Astrocyte (in vitro differentiated cells and primary cell): ENCODE measurements at regions not wholly inside any gene's neighbourhood (a gene's known extent, or its start where the extent isn't known, plus 50 kb on each side); places are given as distances from the start of the nearest gene placed in this dataset.

ENCODE experiments used
- DNase-seq: peaks from one replicate; pipeline ENCODE4 v3.0.0-alpha.2; 2010; ENCODE audit warnings: low read depth
- FAIRE-seq: peaks from 2 replicates; lab custom pipeline; 2011; peaks lifted over from hg19 to GRCh38; lab: Jason Lieb, UNC
- H2AFZ ChIP-seq: 2 replicates; pipeline ENCODE4 v1.6.0; 2012; ENCODE audit warnings: low read depth, low read length, inconsistent platforms
- H3K27ac ChIP-seq: 2 replicates; pipeline ENCODE4 v1.5.1; 2011; ENCODE audit warnings: low read depth, low read length, inconsistent platforms
- H3K27me3 ChIP-seq: 2 replicates; pipeline ENCODE4 v1.6.0; 2011; ENCODE audit warnings: low read length, inconsistent platforms; ENCODE audit not compliant: insufficient read depth
- H3K36me3 ChIP-seq: 2 replicates; pipeline ENCODE4 v1.5.1; 2011; ENCODE audit warnings: low read length, inconsistent platforms; ENCODE audit not compliant: insufficient read depth
- H3K4me1 ChIP-seq: 2 replicates; pipeline ENCODE4 v1.5.1; 2011; ENCODE audit warnings: low read length, inconsistent platforms; ENCODE audit not compliant: insufficient read depth
- H3K4me2 ChIP-seq: 2 replicates; pipeline ENCODE4 v1.6.0; 2012; ENCODE audit warnings: low read length, inconsistent platforms
- H3K4me3 ChIP-seq: 2 replicates; pipeline ENCODE4 v1.5.1; 2011; ENCODE audit warnings: low read depth, mild to moderate bottlenecking, low read length, inconsistent platforms; ENCODE audit not compliant: insufficient read depth
- H3K79me2 ChIP-seq: 2 replicates; pipeline ENCODE4 v1.6.0; 2012; ENCODE audit warnings: mild to moderate bottlenecking, low read length, inconsistent platforms; ENCODE audit not compliant: insufficient read depth
- H3K9ac ChIP-seq: 2 replicates; pipeline ENCODE4 v1.6.0; 2012; ENCODE audit warnings: mild to moderate bottlenecking, low read length, inconsistent platforms
- H3K9me3 ChIP-seq: 2 replicates; pipeline ENCODE4 v1.5.1; 2012; ENCODE audit warnings: low read depth, mild to moderate bottlenecking, low read length, inconsistent platforms; ENCODE audit not compliant: insufficient read depth
- H4K20me1 ChIP-seq: 2 replicates; pipeline ENCODE4 v1.6.0; 2012; ENCODE audit warnings: low read length, inconsistent platforms; ENCODE audit not compliant: insufficient read depth
- H3K27ac Mint-ChIP-seq: one replicate; pipeline ENCODE4 v1.8.0; 2021; ENCODE audit warnings: mild to moderate bottlenecking, mixed read lengths; ENCODE audit not compliant: unreplicated experiment
- H3K27me3 Mint-ChIP-seq: one replicate; pipeline ENCODE4 v1.8.0; 2021; ENCODE audit warnings: low read depth, mixed read lengths; ENCODE audit not compliant: unreplicated experiment
- H3K36me3 Mint-ChIP-seq: one replicate; pipeline ENCODE4 v1.8.0; 2021; ENCODE audit warnings: low read depth, mixed read lengths; ENCODE audit not compliant: unreplicated experiment
- H3K4me1 Mint-ChIP-seq: one replicate; pipeline ENCODE4 v1.8.0; 2021; ENCODE audit warnings: low read depth, mixed read lengths; ENCODE audit not compliant: unreplicated experiment
- H3K4me3 Mint-ChIP-seq: one replicate; pipeline ENCODE4 v1.8.0; 2021; ENCODE audit warnings: mild to moderate bottlenecking, moderate library complexity, mixed read lengths; ENCODE audit not compliant: unreplicated experiment
- H3K9me3 Mint-ChIP-seq: one replicate; pipeline ENCODE4 v1.8.0; 2021; ENCODE audit warnings: mild to moderate bottlenecking, mixed read lengths; ENCODE audit not compliant: unreplicated experiment
- EZH2 ChIP-seq: IDR thresholded peaks from 2 replicates; pipeline ENCODE4 v1.6.1; 2012; ENCODE audit warnings: mild to moderate bottlenecking, low read length, inconsistent platforms; ENCODE audit not compliant: insufficient read depth
- TF ChIP-seq, protein P1 (sequence below): IDR thresholded peaks from 2 replicates; pipeline ENCODE4 v1.5.1; 2011; ENCODE audit warnings: low read depth, mild to moderate bottlenecking, inconsistent platforms, low read length, moderate library complexity; ENCODE audit not compliant: insufficient read depth

DNA sequence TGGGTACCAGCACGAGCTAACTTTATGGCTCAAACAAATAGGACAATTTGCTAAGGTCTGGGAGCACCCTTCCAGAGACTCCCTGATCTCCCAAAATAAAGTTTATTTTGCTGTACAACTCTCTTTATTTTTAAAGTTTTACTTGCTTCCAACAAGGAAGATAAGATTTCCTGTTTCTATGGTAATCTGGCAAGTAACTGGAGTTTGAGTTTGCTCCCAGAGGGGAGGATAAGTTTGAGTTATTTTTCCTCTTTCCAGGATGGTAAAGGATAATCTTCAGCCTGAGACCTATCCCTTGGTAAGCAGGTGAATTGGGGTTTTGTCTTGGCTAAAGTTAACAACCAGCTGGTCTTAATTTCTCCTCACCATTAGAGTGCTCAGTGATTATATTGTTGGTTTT lies 1019.4 kb upstream of the ALCAM start:
- H2AFZ ChIP-seq = no peak overlapping the region
- no peaks in the 10 kb centered on the region for H3K27me3 Mint-ChIP-seq
- no peaks in the 10 kb centered on the region for H4K20me1 ChIP-seq
- H3K4me1 Mint-ChIP-seq = no peaks in the 10 kb centered on the region
- H3K4me1 ChIP-seq = no peaks in the 10 kb centered on the region
- no peak overlapping the region for H3K4me2 ChIP-seq
- H3K9me3 Mint-ChIP-seq = no peaks in the 10 kb centered on the region
- H3K27ac ChIP-seq = no peak overlapping the region
- H3K9me3 ChIP-seq = no peaks in the 10 kb centered on the region
- H3K4me3 Mint-ChIP-seq = no peak overlapping the region
- no peaks in the 10 kb centered on the region for H3K27me3 ChIP-seq
- FAIRE-seq (no peak), DNase-seq (no peak)
- H3K4me3 ChIP-seq = no peak overlapping the region
- TF ChIP-seq, protein P1, sequence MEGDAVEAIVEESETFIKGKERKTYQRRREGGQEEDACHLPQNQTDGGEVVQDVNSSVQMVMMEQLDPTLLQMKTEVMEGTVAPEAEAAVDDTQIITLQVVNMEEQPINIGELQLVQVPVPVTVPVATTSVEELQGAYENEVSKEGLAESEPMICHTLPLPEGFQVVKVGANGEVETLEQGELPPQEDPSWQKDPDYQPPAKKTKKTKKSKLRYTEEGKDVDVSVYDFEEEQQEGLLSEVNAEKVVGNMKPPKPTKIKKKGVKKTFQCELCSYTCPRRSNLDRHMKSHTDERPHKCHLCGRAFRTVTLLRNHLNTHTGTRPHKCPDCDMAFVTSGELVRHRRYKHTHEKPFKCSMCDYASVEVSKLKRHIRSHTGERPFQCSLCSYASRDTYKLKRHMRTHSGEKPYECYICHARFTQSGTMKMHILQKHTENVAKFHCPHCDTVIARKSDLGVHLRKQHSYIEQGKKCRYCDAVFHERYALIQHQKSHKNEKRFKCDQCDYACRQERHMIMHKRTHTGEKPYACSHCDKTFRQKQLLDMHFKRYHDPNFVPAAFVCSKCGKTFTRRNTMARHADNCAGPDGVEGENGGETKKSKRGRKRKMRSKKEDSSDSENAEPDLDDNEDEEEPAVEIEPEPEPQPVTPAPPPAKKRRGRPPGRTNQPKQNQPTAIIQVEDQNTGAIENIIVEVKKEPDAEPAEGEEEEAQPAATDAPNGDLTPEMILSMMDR = no peak
- no peak for TF ChIP-seq EZH2
- H3K36me3 Mint-ChIP-seq = no peaks in the 10 kb centered on the region
- no peaks in the 10 kb centered on the region for H3K79me2 ChIP-seq
- H3K36me3 ChIP-seq = no peaks in the 10 kb centered on the region
- H3K27ac Mint-ChIP-seq = no peak overlapping the region
- H3K9ac ChIP-seq = no peak overlapping the region

DNA sequence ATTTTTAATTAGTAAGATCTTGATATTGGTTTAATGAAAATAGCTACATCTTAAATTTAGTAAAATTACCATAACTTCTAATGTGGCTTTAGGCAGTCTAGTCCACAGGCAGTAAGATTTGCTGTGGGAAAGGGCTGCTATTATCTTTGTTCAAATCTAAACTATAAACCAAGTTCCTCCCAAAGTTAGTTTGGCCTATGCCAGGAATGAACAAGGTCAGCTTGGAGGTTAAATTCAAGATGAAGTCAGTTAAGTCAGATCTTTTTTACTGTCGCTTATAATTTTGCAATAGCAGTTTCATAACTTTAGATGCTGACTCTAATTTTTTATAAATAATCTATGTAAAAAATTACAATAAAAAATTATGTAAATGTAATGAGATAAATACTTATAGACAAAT lies 1016.9 kb upstream of the ALCAM start:
- no peak overlapping the region for H3K4me3 ChIP-seq
- no peaks in the 10 kb centered on the region for H3K27me3 ChIP-seq
- H3K4me2 ChIP-seq = no peak overlapping the region
- H4K20me1 ChIP-seq = no peaks in the 10 kb centered on the region
- no peak for DNase-seq
- H3K9me3 ChIP-seq = no peaks in the 10 kb centered on the region
- H3K9me3 Mint-ChIP-seq = no peaks in the 10 kb centered on the region
- no peak for TF ChIP-seq EZH2
- TF ChIP-seq, protein P1 = no peak
- H3K4me1 Mint-ChIP-seq = no peaks in the 10 kb centered on the region
- no peaks in the 10 kb centered on the region for H3K27me3 Mint-ChIP-seq
- no peaks in the 10 kb centered on the region for H3K36me3 ChIP-seq
- H2AFZ ChIP-seq = no peak overlapping the region
- no peaks in the 10 kb centered on the region for H3K79me2 ChIP-seq
- no peaks in the 10 kb centered on the region for H3K36me3 Mint-ChIP-seq
- no peak overlapping the region for H3K4me3 Mint-ChIP-seq
- H3K4me1 ChIP-seq = no peaks in the 10 kb centered on the region
- no peak overlapping the region for H3K27ac ChIP-seq
- no peak overlapping the region for H3K9ac ChIP-seq
- no peak overlapping the region for H3K27ac Mint-ChIP-seq
- FAIRE-seq = no peak

DNA sequence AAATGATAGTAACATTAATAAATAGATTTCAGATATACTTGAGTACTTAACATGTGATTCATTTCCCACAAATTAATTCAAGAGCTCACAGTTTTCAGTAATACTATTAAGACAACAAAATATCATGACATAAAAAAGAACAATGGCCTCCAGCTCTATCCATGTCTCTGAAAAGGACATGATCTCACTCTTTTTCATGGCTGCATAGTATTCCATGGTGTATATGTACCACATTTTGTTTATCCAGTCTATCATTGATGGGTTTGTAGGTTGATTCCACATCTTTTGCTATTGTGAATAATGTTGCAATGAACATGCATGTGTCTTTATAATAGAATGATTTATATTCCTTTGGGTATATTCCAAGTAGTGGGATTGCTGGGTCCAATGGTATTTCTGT lies 1012.8 kb upstream of the ALCAM start:
- no peak overlapping the region for H3K27ac ChIP-seq
- H3K27me3 Mint-ChIP-seq = no peaks in the 10 kb centered on the region
- no peak overlapping the region for H3K27ac Mint-ChIP-seq

More for the DNA sequence above, 1012.8 kb upstream of the ALCAM start:
- no peak overlapping the region for H3K9ac ChIP-seq
- no peaks in the 10 kb centered on the region for H3K27me3 ChIP-seq
- no peak for TF ChIP-seq EZH2
- TF ChIP-seq, protein P1 = no peak
- no peak overlapping the region for H3K4me3 ChIP-seq
- Mint-ChIP-seq H3K36me3 (no peaks in the 10 kb centered on the region), H3K4me3 (no peak overlapping the region), H3K9me3 (no peaks in the 10 kb centered on the region), H3K4me1 (no peaks in the 10 kb centered on the region)
- FAIRE-seq (no peak), DNase-seq (no peak)
- H3K4me1 ChIP-seq = peaks cover 2% of the 10 kb centered on the region
- H3K4me2 ChIP-seq = no peak overlapping the region
- no peaks in the 10 kb centered on the region for H3K36me3 ChIP-seq
- H2AFZ ChIP-seq = no peak overlapping the region
- H4K20me1 ChIP-seq = no peaks in the 10 kb centered on the region
- no peaks in the 10 kb centered on the region for H3K79me2 ChIP-seq
- no peaks in the 10 kb centered on the region for H3K9me3 ChIP-seq
